WI38 (cell line): ENCODE measurements at regions not wholly inside any gene's neighbourhood (a gene's known extent, or its start where the extent isn't known, plus 50 kb on each side); places are given as distances from the start of the nearest gene placed in this dataset.

Experiments used
- H3K4me3 ChIP-seq: 2 replicates; pipeline ENCODE4 v1.5.1; 2011; ENCODE audit warnings: low read depth, mild to moderate bottlenecking, control low read depth, low read length
- CTCF ChIP-seq: IDR thresholded peaks from 2 replicates; pipeline ENCODE4 v1.5.1; 2012; ENCODE audit warnings: low read depth, mild to moderate bottlenecking, control low read depth, low read length

GRCh38 chr21:39014747-39015146 lies 168.5 kb downstream of the PSMG1 start:
- TF ChIP-seq CTCF: no peak
- peak overlapping the region; percentile 7; the same call in 1 of the 2 replicates for H3K4me3 ChIP-seq

GRCh38 chr21:39012326-39013230 lies 170.7 kb downstream of the PSMG1 start:
- H3K4me3 ChIP-seq: no peak overlapping the region
- TF ChIP-seq CTCF: no peak

- no peak overlapping the region for H3K4me3 ChIP-seq
- no peak for TF ChIP-seq CTCF
Measured at GRCh38 chr21:39011911-39012310, 171.3 kb downstream of the PSMG1 start.

- H3K4me3 ChIP-seq: no peak overlapping the region
- no peak for TF ChIP-seq CTCF
Measured at GRCh38 chr21:39010629-39011404, 172.4 kb downstream of the PSMG1 start.

- TF ChIP-seq CTCF: no peak
- no peak overlapping the region for H3K4me3 ChIP-seq
Measured at GRCh38 chr21:39009587-39010225, 173.5 kb downstream of the PSMG1 start.

GRCh38 chr21:39007985-39008384 lies 175.3 kb downstream of the PSMG1 start:
- TF ChIP-seq CTCF: no peak

More at GRCh38 chr21:39007985-39008384, 175.3 kb downstream of the PSMG1 start:
- no peak overlapping the region for H3K4me3 ChIP-seq
